ENCODE measurements at regions not wholly inside any gene's neighbourhood (a gene's known extent, or its start where the extent isn't known, plus 50 kb on each side); places are given as distances from the start of the nearest gene placed in this dataset.

DNA sequence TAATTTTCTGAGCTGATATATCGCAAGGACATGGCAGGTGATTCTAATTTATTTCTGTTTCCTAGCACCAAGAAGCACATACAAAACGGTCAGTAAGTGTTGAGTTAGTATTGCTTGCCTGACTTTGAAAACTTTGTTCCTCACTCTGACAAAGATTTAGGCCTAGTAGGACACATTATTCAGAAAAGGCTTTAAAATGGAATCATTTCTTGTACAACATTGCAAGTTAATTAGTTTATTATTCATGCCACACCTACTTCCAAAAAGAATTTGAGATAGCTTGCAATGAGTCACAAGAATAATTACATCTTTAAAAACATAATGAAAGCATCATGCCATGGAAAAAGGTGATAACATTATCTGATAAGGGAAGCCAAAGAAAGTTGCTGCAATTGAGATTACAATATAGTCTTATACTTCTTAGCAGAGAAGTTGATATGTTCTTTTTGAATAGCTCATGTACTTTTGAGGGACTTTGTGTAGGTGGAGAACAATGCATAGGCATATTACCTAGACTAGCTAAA is 474.2 kb downstream of the KLF5 start:
- H3K27ac Mint-ChIP-seq: no peak overlapping the region
- H3K36me3 Mint-ChIP-seq: no peaks in the 10 kb centered on the region
- POLR2A ChIA-PET: no interaction called here
- no peak overlapping the region for H3K4me3 Mint-ChIP-seq
- H3K9me3 ChIP-seq: no peaks in the 10 kb centered on the region
- no peaks in the 10 kb centered on the region for H3K27me3 Mint-ChIP-seq
- no peak for DNase-seq
- no CpG with 5 or more reads among the region's 2 CpGs for WGBS (ENCODE audit: insufficient coverage)
- peaks cover 0 to 4% (median 3%) of the 10 kb centered on the region in 3 donors for H3K9me3 Mint-ChIP-seq
- CTCF ChIA-PET: no interaction called here
- H3K4me1 Mint-ChIP-seq: no peaks in the 10 kb centered on the region
- H3K36me3 ChIP-seq (ENCODE audit: control insufficient read depth in 2 of 2, extremely low read depth in 1 of 2, insufficient read depth in 1 of 2, low read length in 1 of 2): no peaks in the 10 kb centered on the region
- no peaks in the 10 kb centered on the region for H3K4me1 ChIP-seq (ENCODE audit: control insufficient read depth in 1 of 2, extremely low read depth in 1 of 2, insufficient read depth in 2 of 2, low read length in 2 of 2)
- H3K4me3 ChIP-seq (ENCODE audit: control insufficient read depth in 1 of 2, extremely low read depth in 1 of 2, low read length in 1 of 2): no peak overlapping the region
- no peaks in the 10 kb centered on the region for H3K27me3 ChIP-seq (replicated peaks in 1 of 2; ENCODE audit: control insufficient read depth in 2 of 2, extremely low read depth in 1 of 2, insufficient read depth in 2 of 2, low read length in 1 of 2)
- no peak overlapping the region for H3K27ac ChIP-seq (ENCODE audit: low read length)
- no peak for ATAC-seq (replicated peaks in 1 of 4)

DNA sequence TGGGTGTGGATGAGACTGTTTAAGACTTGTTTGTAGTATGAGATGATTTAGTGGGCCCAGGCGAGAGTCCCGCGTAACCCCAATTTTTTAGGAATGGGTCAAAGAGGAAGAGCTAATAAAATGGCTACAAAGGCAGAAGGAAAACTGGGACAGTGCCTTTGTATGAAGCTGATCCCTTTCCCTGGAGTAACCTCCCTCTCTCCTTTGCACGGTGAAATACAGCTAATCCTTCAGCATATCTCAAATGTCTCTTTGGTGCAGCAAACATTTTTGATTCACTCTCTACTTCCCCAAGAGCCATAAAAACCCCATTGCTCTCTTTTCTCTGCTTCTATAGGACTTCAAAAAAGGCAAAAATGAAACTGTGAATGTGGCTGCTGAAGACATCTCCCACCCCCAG is 473.8 kb downstream of the KLF5 start:
- no peaks in the 10 kb centered on the region for H3K27me3 Mint-ChIP-seq
- POLR2A ChIA-PET: no interaction called here
- peaks cover 0 to 4% (median 3%) of the 10 kb centered on the region in 3 donors for H3K9me3 Mint-ChIP-seq
- H3K4me1 Mint-ChIP-seq: no peaks in the 10 kb centered on the region
- H3K27ac Mint-ChIP-seq: no peak overlapping the region
- 89% methylated on average over 3 of the region's 4 CpGs for WGBS (ENCODE audit: insufficient coverage)
- Histone ChIP-seq H3K36me3 (ENCODE audit: control insufficient read depth in 2 of 2, extremely low read depth in 1 of 2, insufficient read depth in 1 of 2, low read length in 1 of 2) (no peaks in the 10 kb centered on the region), H3K4me3 (ENCODE audit: control insufficient read depth in 1 of 2, extremely low read depth in 1 of 2, low read length in 1 of 2) (no peak overlapping the region), H3K27me3 (replicated peaks in 1 of 2; ENCODE audit: control insufficient read depth in 2 of 2, extremely low read depth in 1 of 2, insufficient read depth in 2 of 2, low read length in 1 of 2) (no peaks in the 10 kb centered on the region), H3K4me1 (ENCODE audit: control insufficient read depth in 1 of 2, extremely low read depth in 1 of 2, insufficient read depth in 2 of 2, low read length in 2 of 2) (no peaks in the 10 kb centered on the region), H3K9me3 (no peaks in the 10 kb centered on the region), H3K27ac (ENCODE audit: low read length) (no peak overlapping the region)
- no peaks in the 10 kb centered on the region for H3K36me3 Mint-ChIP-seq
- DNase-seq (no peak), ATAC-seq (replicated peaks in 1 of 4) (no peak)
- H3K4me3 Mint-ChIP-seq: no peak overlapping the region
- CTCF ChIA-PET: no interaction called here

DNA sequence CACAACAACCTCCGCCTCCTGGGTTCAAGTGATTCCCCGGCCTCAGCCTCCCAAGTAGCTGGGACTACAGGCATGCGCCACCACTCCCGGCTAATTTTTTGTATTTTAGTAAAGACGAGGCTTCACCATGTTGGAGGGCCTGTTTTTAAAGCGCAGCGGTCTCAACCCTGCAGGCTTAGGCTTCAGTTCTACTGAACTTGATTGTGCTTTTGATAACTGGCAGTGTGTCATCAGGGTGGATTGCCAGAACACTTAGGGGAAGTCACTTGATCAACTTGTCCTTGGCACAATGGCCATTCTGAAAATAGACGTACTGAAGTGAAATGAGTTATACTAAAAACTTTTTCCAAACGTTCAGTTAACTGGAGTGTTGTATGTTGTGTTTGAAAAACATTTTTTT is 472.2 kb downstream of the KLF5 start:
- WGBS (ENCODE audit: insufficient coverage): 86% methylated on average over 7 of the region's 9 CpGs
- peaks cover 3 to 4% (median 4%) of the 10 kb centered on the region in 3 donors for H3K9me3 Mint-ChIP-seq
- H3K27me3 Mint-ChIP-seq: no peaks in the 10 kb centered on the region
- H3K9me3 ChIP-seq: no peaks in the 10 kb centered on the region
- no peak overlapping the region for H3K4me3 Mint-ChIP-seq
- no peaks in the 10 kb centered on the region for H3K4me1 Mint-ChIP-seq
- POLR2A ChIA-PET: no interaction called here
- no peak overlapping the region for H3K27ac ChIP-seq (ENCODE audit: low read length)
- no peak overlapping the region for H3K4me3 ChIP-seq (ENCODE audit: control insufficient read depth in 1 of 2, extremely low read depth in 1 of 2, low read length in 1 of 2)
- ATAC-seq (replicated peaks in 1 of 4) (no peak), DNase-seq (no peak)
- no peaks in the 10 kb centered on the region for H3K36me3 ChIP-seq (ENCODE audit: control insufficient read depth in 2 of 2, extremely low read depth in 1 of 2, insufficient read depth in 1 of 2, low read length in 1 of 2)
- H3K4me1 ChIP-seq (ENCODE audit: control insufficient read depth in 1 of 2, extremely low read depth in 1 of 2, insufficient read depth in 2 of 2, low read length in 2 of 2): no peaks in the 10 kb centered on the region
- no peaks in the 10 kb centered on the region for H3K36me3 Mint-ChIP-seq
- no peaks in the 10 kb centered on the region for H3K27me3 ChIP-seq (replicated peaks in 1 of 2; ENCODE audit: control insufficient read depth in 2 of 2, extremely low read depth in 1 of 2, insufficient read depth in 2 of 2, low read length in 1 of 2)
- H3K27ac Mint-ChIP-seq: no peak overlapping the region
- CTCF ChIA-PET: no interaction called here

DNA sequence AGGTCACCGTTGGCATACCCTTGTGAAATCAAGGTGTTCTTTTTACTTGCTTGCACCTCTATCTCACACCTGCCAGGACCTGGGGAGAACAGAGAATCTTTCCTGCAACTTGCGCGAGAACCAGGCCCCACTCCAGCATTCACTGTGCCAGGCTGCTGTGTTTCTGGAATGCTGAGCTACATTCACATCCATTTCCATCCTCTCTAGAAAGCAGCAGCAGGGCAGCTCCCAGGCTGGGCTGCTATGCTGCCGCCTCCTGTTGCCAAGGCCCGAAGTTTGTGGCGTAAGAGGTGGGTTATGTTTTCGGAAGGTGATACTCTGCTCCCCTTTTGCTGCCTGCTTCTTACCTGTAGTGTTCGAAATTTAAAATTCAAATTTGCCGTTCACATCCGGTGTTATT is 464.1 kb downstream of the KLF5 start:
- Histone ChIP-seq H3K36me3 (ENCODE audit: control insufficient read depth in 2 of 2, extremely low read depth in 1 of 2, insufficient read depth in 1 of 2, low read length in 1 of 2) (no peaks in the 10 kb centered on the region), H3K4me1 (ENCODE audit: control insufficient read depth in 1 of 2, extremely low read depth in 1 of 2, insufficient read depth in 2 of 2, low read length in 2 of 2) (peaks cover 3 to 5% of the 10 kb centered on the region in 2 experiments), H3K4me3 (ENCODE audit: control insufficient read depth in 1 of 2, extremely low read depth in 1 of 2, low read length in 1 of 2) (no peak overlapping the region), H3K27ac (ENCODE audit: low read length) (no peak overlapping the region), H3K27me3 (replicated peaks in 1 of 2; ENCODE audit: control insufficient read depth in 2 of 2, extremely low read depth in 1 of 2, insufficient read depth in 2 of 2, low read length in 1 of 2) (no peaks in the 10 kb centered on the region), H3K9me3 (no peaks in the 10 kb centered on the region)
- H3K4me1 Mint-ChIP-seq: peaks cover 19 to 20% (median 20%) of the 10 kb centered on the region in 3 donors
- WGBS (ENCODE audit: insufficient coverage): 89% methylated on average over 7 of the region's 10 CpGs
- H3K27ac Mint-ChIP-seq: peak overlapping the region in 1 of 2 donors; percentile 54
- H3K9me3 Mint-ChIP-seq: peaks cover 0 to 4% (median 0%) of the 10 kb centered on the region in 3 donors
- no peak overlapping the region for H3K4me3 Mint-ChIP-seq
- POLR2A ChIA-PET: no interaction called here
- CTCF ChIA-PET: interaction anchor here in 1 of 2 donors (0.5 kb wide), 1 partner anchor 74 kb away, joined by 3 read pairs; no protein-coding TSS in a partner anchor
- no peak for ATAC-seq (replicated peaks in 1 of 4)
- H3K36me3 Mint-ChIP-seq: no peaks in the 10 kb centered on the region
- no peaks in the 10 kb centered on the region for H3K27me3 Mint-ChIP-seq
- DNase-seq: no peak

DNA sequence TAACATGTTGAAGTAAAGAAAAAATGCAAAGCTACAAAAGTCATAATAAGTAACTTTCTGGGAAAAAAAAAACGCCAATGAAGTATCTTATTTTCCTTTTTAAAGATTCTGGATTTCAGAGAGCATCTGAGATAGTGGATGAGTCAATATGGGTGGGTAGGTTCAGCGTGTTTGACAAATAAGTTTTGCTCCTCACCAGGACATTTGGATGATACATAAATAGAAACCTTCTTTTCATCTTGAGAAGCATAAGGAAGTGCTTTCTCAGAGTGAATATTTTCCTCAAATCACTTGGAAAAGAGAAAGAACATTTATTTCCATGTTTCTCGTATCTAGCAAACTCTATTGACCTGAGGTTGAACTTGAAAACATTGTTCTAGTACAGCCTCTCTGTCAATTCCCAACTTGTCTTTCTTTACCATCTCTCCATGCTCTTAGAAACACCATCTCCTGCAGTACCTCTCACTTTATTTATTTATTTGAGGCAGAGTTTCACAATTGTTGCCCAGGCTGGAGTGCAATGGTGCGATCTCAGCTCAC is 463.2 kb downstream of the KLF5 start:
- H3K27ac Mint-ChIP-seq: peak overlapping the region; percentile 21 to 96
- DNase-seq: no peak
- no peak overlapping the region for H3K4me3 ChIP-seq (ENCODE audit: control insufficient read depth in 1 of 2, extremely low read depth in 1 of 2, low read length in 1 of 2)
- H3K27me3 ChIP-seq (replicated peaks in 1 of 2; ENCODE audit: control insufficient read depth in 2 of 2, extremely low read depth in 1 of 2, insufficient read depth in 2 of 2, low read length in 1 of 2): no peaks in the 10 kb centered on the region
- H3K9me3 ChIP-seq: no peaks in the 10 kb centered on the region
- peaks cover 0 to 4% (median 0%) of the 10 kb centered on the region in 3 donors for H3K9me3 Mint-ChIP-seq
- POLR2A ChIA-PET: interaction anchor here in 1 of 2 donors (0.6 kb wide), 1 partner anchor 248 kb away, joined by 3 read pairs; no protein-coding TSS in a partner anchor
- H3K4me1 ChIP-seq (ENCODE audit: control insufficient read depth in 1 of 2, extremely low read depth in 1 of 2, insufficient read depth in 2 of 2, low read length in 2 of 2): peaks cover 3 to 5% of the 10 kb centered on the region in 2 experiments
- H3K27ac ChIP-seq (ENCODE audit: low read length): no peak overlapping the region
- ATAC-seq (replicated peaks in 1 of 4): no peak
- WGBS (ENCODE audit: insufficient coverage): no CpG with 5 or more reads among the region's 4 CpGs
- H3K36me3 Mint-ChIP-seq: no peaks in the 10 kb centered on the region
- no peak overlapping the region for H3K4me3 Mint-ChIP-seq
- no peaks in the 10 kb centered on the region for H3K36me3 ChIP-seq (ENCODE audit: control insufficient read depth in 2 of 2, extremely low read depth in 1 of 2, insufficient read depth in 1 of 2, low read length in 1 of 2)
- CTCF ChIA-PET: interaction anchor here (0.6 kb wide), 2 partner anchors 41 to 258 kb away, joined by 3 to 5 read pairs; no protein-coding TSS in a partner anchor
- peaks cover 19 to 20% (median 20%) of the 10 kb centered on the region in 3 donors for H3K4me1 Mint-ChIP-seq
- no peaks in the 10 kb centered on the region for H3K27me3 Mint-ChIP-seq

DNA sequence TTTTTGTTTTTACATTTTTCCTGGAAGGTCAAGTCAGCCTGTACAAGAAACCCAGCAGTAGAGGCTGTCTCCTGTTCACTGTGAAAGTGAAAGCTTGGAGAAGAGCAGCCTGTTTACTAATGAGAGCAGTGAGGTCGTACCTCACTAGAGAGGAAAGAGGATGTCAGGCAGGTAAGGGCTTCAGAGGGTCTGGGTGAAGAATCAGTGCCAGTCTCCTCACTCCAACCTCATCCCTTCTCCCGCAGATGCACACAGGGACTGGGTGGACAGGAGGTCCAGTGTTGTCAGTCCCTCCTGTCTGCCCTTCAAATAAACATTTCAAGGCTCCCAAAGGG is 462.5 kb downstream of the KLF5 start:
- no peaks in the 10 kb centered on the region for H3K27me3 ChIP-seq (replicated peaks in 1 of 2; ENCODE audit: control insufficient read depth in 2 of 2, extremely low read depth in 1 of 2, insufficient read depth in 2 of 2, low read length in 1 of 2)
- Mint-ChIP-seq H3K36me3 (no peaks in the 10 kb centered on the region), H3K4me1 (peaks cover 19 to 20% (median 20%) of the 10 kb centered on the region in 3 donors), H3K27ac (peak overlapping the region; percentile 90 to 96), H3K27me3 (no peaks in the 10 kb centered on the region), H3K4me3 (peak overlapping the region; percentile 69 to 82 (median 79)), H3K9me3 (no peaks in the 10 kb centered on the region)
- H3K4me3 ChIP-seq (ENCODE audit: control insufficient read depth in 1 of 2, extremely low read depth in 1 of 2, low read length in 1 of 2): peak overlapping the region; percentile 4 to 38
- POLR2A ChIA-PET: interaction anchor here in 1 of 2 donors (0.5 kb wide), 1 partner anchor 94 kb away, joined by 3 read pairs; no protein-coding TSS in a partner anchor
- CTCF ChIA-PET: interaction anchor here (0.6 kb wide), 2 partner anchors 40 to 257 kb away, joined by 3 to 5 read pairs; no protein-coding TSS in a partner anchor
- ATAC-seq (replicated peaks in 1 of 4): peak; percentile 90 to 94 (median 94)
- H3K9me3 ChIP-seq: no peaks in the 10 kb centered on the region
- H3K4me1 ChIP-seq (ENCODE audit: control insufficient read depth in 1 of 2, extremely low read depth in 1 of 2, insufficient read depth in 2 of 2, low read length in 2 of 2): peaks cover 3 to 5% of the 10 kb centered on the region in 2 experiments
- WGBS (ENCODE audit: insufficient coverage): no CpG with 5 or more reads among the region's 2 CpGs
- peak in 11 of 35 experiments; percentile 2 to 52 (median 6) for DNase-seq
- no peaks in the 10 kb centered on the region for H3K36me3 ChIP-seq (ENCODE audit: control insufficient read depth in 2 of 2, extremely low read depth in 1 of 2, insufficient read depth in 1 of 2, low read length in 1 of 2)
- peak overlapping the region; percentile 61 for H3K27ac ChIP-seq (ENCODE audit: low read length)

Measured in T-cell (primary cell).